DOHH2 (cell line): ENCODE measurements at regions not wholly inside any gene's neighbourhood (a gene's known extent, or its start where the extent isn't known, plus 50 kb on each side); places are given as distances from the start of the nearest gene placed in this dataset.
"Not testable (repeated sequence)": the region's sequence is repeated elsewhere in the genome, so short reads cannot be mapped to it uniquely, and the experiment has no call there.

Experiments used
- EZH2phosphoT487 ChIP-seq: fragments of 200-600 bp; sonication (generic); IDR thresholded peaks from 2 replicates; pipeline ENCODE4 v1.6.1; 2017; ENCODE audit warnings: borderline replicate concordance, mild to moderate bottlenecking, antibody characterized with exemption, low read length, moderate library complexity, mixed read lengths
- TF ChIP-seq, protein P1 (sequence below): fragments of 200-600 bp; sonication (generic); IDR thresholded peaks from one replicate; pipeline ENCODE4 v1.5.1; 2014; ENCODE audit warnings: antibody characterized with exemption, mild to moderate bottlenecking, low read depth, low read length; ENCODE audit not compliant: poor library complexity, severe bottlenecking

DNA sequence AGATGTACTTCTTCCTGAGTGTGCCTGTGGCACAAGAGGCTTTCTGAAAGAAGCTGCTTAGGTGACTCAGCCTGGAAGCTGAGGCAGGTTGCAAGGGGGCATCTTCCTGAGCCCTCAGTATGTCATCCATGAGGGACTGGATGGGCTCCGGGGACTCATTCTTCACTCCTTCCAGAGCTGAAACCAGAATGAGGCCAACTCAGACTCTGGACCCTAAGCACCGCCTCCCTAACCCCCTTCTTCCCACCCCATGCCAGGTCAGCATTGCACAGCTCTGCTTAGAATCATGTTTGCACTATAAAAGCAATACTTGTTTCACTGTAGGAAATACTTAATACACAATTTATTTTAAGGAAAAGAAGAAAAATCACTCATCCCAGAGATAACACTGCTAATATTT is 138.3 kb downstream of the KLRB1 start:
- TF ChIP-seq, protein P1, sequence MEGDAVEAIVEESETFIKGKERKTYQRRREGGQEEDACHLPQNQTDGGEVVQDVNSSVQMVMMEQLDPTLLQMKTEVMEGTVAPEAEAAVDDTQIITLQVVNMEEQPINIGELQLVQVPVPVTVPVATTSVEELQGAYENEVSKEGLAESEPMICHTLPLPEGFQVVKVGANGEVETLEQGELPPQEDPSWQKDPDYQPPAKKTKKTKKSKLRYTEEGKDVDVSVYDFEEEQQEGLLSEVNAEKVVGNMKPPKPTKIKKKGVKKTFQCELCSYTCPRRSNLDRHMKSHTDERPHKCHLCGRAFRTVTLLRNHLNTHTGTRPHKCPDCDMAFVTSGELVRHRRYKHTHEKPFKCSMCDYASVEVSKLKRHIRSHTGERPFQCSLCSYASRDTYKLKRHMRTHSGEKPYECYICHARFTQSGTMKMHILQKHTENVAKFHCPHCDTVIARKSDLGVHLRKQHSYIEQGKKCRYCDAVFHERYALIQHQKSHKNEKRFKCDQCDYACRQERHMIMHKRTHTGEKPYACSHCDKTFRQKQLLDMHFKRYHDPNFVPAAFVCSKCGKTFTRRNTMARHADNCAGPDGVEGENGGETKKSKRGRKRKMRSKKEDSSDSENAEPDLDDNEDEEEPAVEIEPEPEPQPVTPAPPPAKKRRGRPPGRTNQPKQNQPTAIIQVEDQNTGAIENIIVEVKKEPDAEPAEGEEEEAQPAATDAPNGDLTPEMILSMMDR = not testable (repeated sequence)
- not testable (repeated sequence) for TF ChIP-seq EZH2phosphoT487
